Activated T-cell treated with anti-CD3 and anti-CD28 coated beads, Interleukin-2, amount 50 U/mL, for 48 hours (primary cell): ENCODE measurements at regions not wholly inside any gene's neighbourhood (a gene's known extent, or its start where the extent isn't known, plus 50 kb on each side); places are given as distances from the start of the nearest gene placed in this dataset.

Source experiments
- DNase-seq, 2 experiments: peaks; one replicate each; pipeline ENCODE4 v3.0.0-alpha.2; 2020

- DNase-seq: no peak
Measured at GRCh38 chr20:40359131-40359912, 329.7 kb downstream of the MAFB start.

GRCh38 chr20:40354880-40355279 is 334.2 kb downstream of the MAFB start:
- DNase-seq: no peak

GRCh38 chr20:40343390-40343789 is 345.6 kb downstream of the MAFB start:
- no peak for DNase-seq

GRCh38 chr20:40341561-40341960 is 347.5 kb downstream of the MAFB start:
- no peak for DNase-seq

GRCh38 chr20:40339661-40340449 is 349.2 kb downstream of the MAFB start:
- DNase-seq: no peak

GRCh38 chr20:40336533-40336932 is 352.5 kb downstream of the MAFB start:
- DNase-seq: no peak

- no peak for DNase-seq
Measured at GRCh38 chr20:40335901-40336351, 353.1 kb downstream of the MAFB start.

- no peak for DNase-seq
Measured at GRCh38 chr20:40335437-40335836, 353.6 kb downstream of the MAFB start.

GRCh38 chr20:40333591-40333990 is 355.4 kb downstream of the MAFB start:
- DNase-seq: no peak

- no peak for DNase-seq
Measured at GRCh38 chr20:40331807-40332560, 357.1 kb downstream of the MAFB start.

GRCh38 chr20:40331249-40331648 is 357.8 kb downstream of the MAFB start:
- no peak for DNase-seq

- no peak for DNase-seq
Measured at GRCh38 chr20:40329321-40329720, 359.7 kb downstream of the MAFB start.

GRCh38 chr20:40326784-40327183 is 362.3 kb downstream of the MAFB start:
- DNase-seq: no peak

- no peak for DNase-seq
Measured at GRCh38 chr20:40325006-40325568, 363.9 kb downstream of the MAFB start.

- no peak for DNase-seq
Measured at GRCh38 chr20:40323361-40323794, 365.7 kb downstream of the MAFB start.

- no peak for DNase-seq
Measured at GRCh38 chr20:40322941-40323340, 366.1 kb downstream of the MAFB start.

GRCh38 chr20:40320517-40321011 is 368.5 kb downstream of the MAFB start:
- no peak for DNase-seq

- DNase-seq: no peak
Measured at GRCh38 chr20:40319741-40320516, 369.1 kb downstream of the MAFB start.

- DNase-seq: no peak
Measured at GRCh38 chr20:40319056-40319455, 370.0 kb downstream of the MAFB start.

- no peak for DNase-seq
Measured at GRCh38 chr20:40317156-40317790, 371.8 kb downstream of the MAFB start.

- DNase-seq: no peak
Measured at GRCh38 chr20:40314278-40314677, 374.8 kb downstream of the MAFB start.
